ENCODE measurements at regions not wholly inside any gene's neighbourhood (a gene's known extent, or its start where the extent isn't known, plus 50 kb on each side); places are given as distances from the start of the nearest gene placed in this dataset.

GRCh38 chr1:213393860-213394259, 342.8 kb downstream of the RPS6KC1 start:
- TF ChIP-seq CTCF (conservative IDR thresholded peaks at IDR 0.05; ENCODE audit: low read depth, low read length): no peak
- no peak for TF ChIP-seq EZH2phosphoT487 (IDR thresholded peaks at IDR 0.05; ENCODE audit: borderline replicate concordance, low read length)

Data from PC-3 (cell line).